Gastrocnemius medialis (tissue), 4 donors: ENCODE measurements at regions not wholly inside any gene's neighbourhood (a gene's known extent, or its start where the extent isn't known, plus 50 kb on each side); places are given as distances from the start of the nearest gene placed in this dataset.

Experiments
- ATAC-seq, 2 donors: fragments of 150-250 bp; one replicate each; pipeline ENCODE4 v1.9.1; 2016
- DNase-seq, 2 donors: peaks; one replicate each; pipeline ENCODE4 v3.0.0-alpha.2; 2019
- H3K27ac ChIP-seq, 4 donors: fragments of 200-600 bp; sonication (generic); 1 replicate in 1 of 4; 2 replicates in 3 of 4; pipeline ENCODE4 v1.5.1; 2016 to 2018; ENCODE audit warnings: mild to moderate bottlenecking in 2 of 4, moderate library complexity in 1 of 4
- H3K27me3 ChIP-seq, 3 donors: fragments of 200-600 bp; sonication (generic) in 2 of 3; 1 replicate in 1 of 3; 2 replicates in 2 of 3; pipeline versions ENCODE4 v1.5.1 to v1.6.0; 2016 to 2019; ENCODE audit warnings: mild to moderate bottlenecking in 1 of 3, moderate library complexity in 1 of 3
- H3K36me3 ChIP-seq, 2 donors: fragments of 200-600 bp; sonication (generic) in 1 of 2; one replicate each; pipeline ENCODE4 v1.5.1; 2017 to 2018
- H3K4me1 ChIP-seq, 2 donors: fragments of 200-600 bp; sonication (generic) in 1 of 2; one replicate each; pipeline ENCODE4 v1.5.1; 2016 to 2017; ENCODE audit warnings: mild to moderate bottlenecking in 2 of 2
- H3K4me3 ChIP-seq, 4 donors: fragments of 200-600 bp; sonication (generic) in 3 of 4; 1 replicate in 1 of 4; 2 replicates in 3 of 4; pipeline ENCODE4 v1.5.1; 2016 to 2019; ENCODE audit warnings: mild to moderate bottlenecking in 2 of 4
- H3K9me3 ChIP-seq, 3 donors: fragments of 200-600 bp; sonication (generic) in 2 of 3; 1 replicate in 1 of 3; 2 replicates in 2 of 3; pipeline ENCODE4 v1.5.1; 2016 to 2019
- POLR2A ChIP-seq, 2 donors: fragments of 450-650 bp; IDR thresholded peaks; one replicate each; pipeline ENCODE4 v1.6.1; 2017; ENCODE audit warnings: antibody characterized with exemption in 2 of 2, mild to moderate bottlenecking in 2 of 2, moderate library complexity in 2 of 2
- in situ Hi-C, 4 donors: fragments of 200-750 bp; cut with MboI; loops; one replicate each; pipeline versions ENCODE4 v1.15.0 to v1.8.0; 2017; ENCODE audit warnings: low sequenced_read_pairs in 4 of 4
- intact Hi-C: fragments of 100-400 bp; cut with DNase I; formaldehyde crosslinking; loops from one replicate; pipeline ENCODE4 v1.15.1; 2023; ENCODE audit warnings: low total_unique reads
- TF ChIP-seq, protein P1 (sequence below), 5 experiments: fragments of 450-650 bp in 3 of 5; fragments of 200-600 bp in 2 of 5; sonication (generic) in 2 of 5; IDR thresholded peaks in 4 of 5; conservative IDR thresholded peaks in 1 of 5; 1 replicate in 4 of 5; 2 replicates in 1 of 5; pipeline ENCODE4 v1.5.1; 2016 to 2019; ENCODE audit warnings: antibody characterized with exemption in 5 of 5, mild to moderate bottlenecking in 3 of 5, moderate library complexity in 3 of 5

DNA sequence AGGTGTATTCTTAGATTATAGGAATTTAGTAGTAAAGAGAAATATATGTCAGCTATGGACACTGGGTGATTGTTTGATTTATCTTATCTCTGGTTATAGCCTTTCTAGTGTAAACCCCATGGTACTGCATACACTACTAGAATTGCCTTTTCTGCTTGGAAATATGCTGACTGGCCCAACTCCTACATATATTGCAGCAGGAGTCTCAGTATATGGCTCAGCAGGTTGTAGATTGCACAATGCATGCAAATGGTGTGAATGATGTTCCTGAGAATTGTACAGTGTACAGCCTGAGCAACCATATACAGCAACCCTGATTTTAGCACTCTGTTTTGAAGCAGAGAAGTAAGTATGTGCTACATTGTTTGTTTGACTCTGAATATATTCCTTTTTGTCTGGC lies 153.4 kb upstream of the NPY start:
- Histone ChIP-seq H3K27me3 (no peaks in the 10 kb centered on the region), H3K4me3 (no peak overlapping the region), H3K9me3 (no peaks in the 10 kb centered on the region), H3K36me3 (no peaks in the 10 kb centered on the region), H3K27ac (no peak overlapping the region), H3K4me1 (no peaks in the 10 kb centered on the region)
- DNase-seq (no peak), ATAC-seq (no peak)
- intact Hi-C loops (no loop called here), in situ Hi-C loops (no loop called here)
- TF ChIP-seq, protein P1, sequence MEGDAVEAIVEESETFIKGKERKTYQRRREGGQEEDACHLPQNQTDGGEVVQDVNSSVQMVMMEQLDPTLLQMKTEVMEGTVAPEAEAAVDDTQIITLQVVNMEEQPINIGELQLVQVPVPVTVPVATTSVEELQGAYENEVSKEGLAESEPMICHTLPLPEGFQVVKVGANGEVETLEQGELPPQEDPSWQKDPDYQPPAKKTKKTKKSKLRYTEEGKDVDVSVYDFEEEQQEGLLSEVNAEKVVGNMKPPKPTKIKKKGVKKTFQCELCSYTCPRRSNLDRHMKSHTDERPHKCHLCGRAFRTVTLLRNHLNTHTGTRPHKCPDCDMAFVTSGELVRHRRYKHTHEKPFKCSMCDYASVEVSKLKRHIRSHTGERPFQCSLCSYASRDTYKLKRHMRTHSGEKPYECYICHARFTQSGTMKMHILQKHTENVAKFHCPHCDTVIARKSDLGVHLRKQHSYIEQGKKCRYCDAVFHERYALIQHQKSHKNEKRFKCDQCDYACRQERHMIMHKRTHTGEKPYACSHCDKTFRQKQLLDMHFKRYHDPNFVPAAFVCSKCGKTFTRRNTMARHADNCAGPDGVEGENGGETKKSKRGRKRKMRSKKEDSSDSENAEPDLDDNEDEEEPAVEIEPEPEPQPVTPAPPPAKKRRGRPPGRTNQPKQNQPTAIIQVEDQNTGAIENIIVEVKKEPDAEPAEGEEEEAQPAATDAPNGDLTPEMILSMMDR (IDR thresholded peaks at IDR 0.05 in 4 of 5, conservative IDR thresholded peaks at IDR 0.05 in 1 of 5): no peak
- no peak for TF ChIP-seq POLR2A (IDR thresholded peaks at IDR 0.05)

DNA sequence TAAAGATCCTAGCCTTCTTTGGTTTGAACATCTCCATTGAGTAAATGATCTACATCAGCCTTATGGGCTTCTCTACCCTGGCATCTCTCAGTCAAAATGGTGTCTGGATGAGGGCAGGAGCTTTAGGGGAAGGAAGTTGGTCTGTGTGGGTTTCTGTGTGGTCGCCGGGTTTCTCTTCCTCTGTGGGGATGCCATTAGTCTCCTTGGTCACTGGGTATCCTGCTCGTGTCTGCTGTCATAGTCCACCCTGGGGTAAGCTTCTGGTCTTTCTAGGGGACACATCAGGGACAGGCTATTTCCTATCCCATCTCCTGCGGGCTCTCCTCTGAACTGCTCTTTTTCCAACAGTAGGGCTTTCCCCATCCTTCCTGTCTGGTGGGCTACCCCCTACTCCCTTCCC lies 150.3 kb upstream of the NPY start:
- no peak for ATAC-seq
- no peaks in the 10 kb centered on the region for H3K4me1 ChIP-seq
- H3K4me3 ChIP-seq: no peak overlapping the region
- no peak for DNase-seq
- no peaks in the 10 kb centered on the region for H3K36me3 ChIP-seq
- no peaks in the 10 kb centered on the region for H3K9me3 ChIP-seq
- intact Hi-C loops (no loop called here), in situ Hi-C loops (no loop called here)
- no peak overlapping the region for H3K27ac ChIP-seq
- no peak for TF ChIP-seq POLR2A (IDR thresholded peaks at IDR 0.05)
- TF ChIP-seq, protein P1 (IDR thresholded peaks at IDR 0.05 in 4 of 5, conservative IDR thresholded peaks at IDR 0.05 in 1 of 5): no peak
- H3K27me3 ChIP-seq: no peaks in the 10 kb centered on the region

DNA sequence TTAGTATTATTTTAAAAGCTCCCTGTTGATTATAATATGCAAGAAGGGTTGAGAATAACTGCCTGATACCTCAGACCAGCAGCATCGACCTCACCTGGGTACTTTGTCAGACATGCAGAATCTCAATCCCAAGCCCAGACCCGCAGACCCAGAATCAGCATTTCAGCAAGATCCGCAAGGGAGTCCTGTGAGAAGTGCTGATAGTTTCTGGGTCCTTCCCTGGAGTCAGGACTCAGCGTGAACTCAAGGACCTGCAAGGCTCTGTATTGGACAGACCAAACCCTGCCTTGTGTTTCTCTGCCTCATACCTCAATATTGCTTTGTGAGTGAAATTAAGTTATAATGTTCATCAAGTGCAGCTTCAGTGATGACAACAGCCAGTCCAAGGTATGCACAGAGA lies 149.5 kb upstream of the NPY start:
- ATAC-seq (no peak), DNase-seq (no peak)
- TF ChIP-seq, protein P1 (IDR thresholded peaks at IDR 0.05 in 4 of 5, conservative IDR thresholded peaks at IDR 0.05 in 1 of 5): no peak
- H3K27ac ChIP-seq: no peak overlapping the region
- no peaks in the 10 kb centered on the region for H3K36me3 ChIP-seq
- intact Hi-C loops: no loop called here
- no peak overlapping the region for H3K4me3 ChIP-seq
- H3K4me1 ChIP-seq: no peaks in the 10 kb centered on the region
- H3K9me3 ChIP-seq: no peaks in the 10 kb centered on the region
- no peaks in the 10 kb centered on the region for H3K27me3 ChIP-seq
- in situ Hi-C loops: no loop called here

DNA sequence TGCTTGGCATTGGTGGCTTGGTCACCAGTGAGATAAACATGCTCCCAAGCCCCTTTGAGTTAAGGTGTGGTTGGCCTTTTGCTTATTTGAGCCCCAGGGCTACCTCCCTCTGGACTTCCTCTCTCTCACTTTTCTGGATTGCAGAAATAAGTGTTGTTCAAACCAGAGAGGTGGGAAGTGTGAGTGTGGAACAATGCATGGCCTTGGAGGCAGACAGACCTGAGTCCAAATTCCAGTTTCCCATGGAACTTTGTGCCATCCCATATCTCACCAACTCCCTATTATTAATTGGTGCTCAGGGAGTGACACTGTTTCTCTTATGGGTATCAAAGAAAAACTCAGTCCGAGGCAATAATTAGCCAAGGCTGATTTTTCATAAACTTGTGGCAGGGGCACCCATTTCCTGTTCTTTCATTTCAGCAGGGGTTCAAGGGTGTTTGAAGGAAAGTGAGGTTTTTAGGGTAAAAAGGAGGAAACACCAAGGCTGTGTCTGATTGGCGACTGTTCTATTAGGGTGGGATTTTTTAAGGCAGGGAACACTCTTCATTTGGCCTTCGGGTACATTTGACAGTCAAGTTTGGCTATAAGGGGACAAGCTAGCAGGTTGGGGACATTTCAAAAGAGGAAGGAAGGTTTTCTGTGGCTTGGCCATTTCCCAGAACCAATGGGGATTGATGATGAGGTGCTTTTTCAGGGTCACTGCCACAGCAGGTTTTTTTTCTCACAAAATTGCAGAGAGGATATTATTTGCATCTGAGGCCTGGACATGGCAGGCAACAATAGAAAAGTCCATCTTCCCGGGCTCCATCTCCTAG lies 148.8 kb upstream of the NPY start:
- H3K4me3 ChIP-seq: no peak overlapping the region
- in situ Hi-C loops (no loop called here), intact Hi-C loops (no loop called here)
- H3K4me1 ChIP-seq: no peaks in the 10 kb centered on the region
- H3K9me3 ChIP-seq: no peaks in the 10 kb centered on the region
- ATAC-seq: no peak
- no peaks in the 10 kb centered on the region for H3K27me3 ChIP-seq
- TF ChIP-seq, protein P1 (IDR thresholded peaks at IDR 0.05 in 4 of 5, conservative IDR thresholded peaks at IDR 0.05 in 1 of 5): no peak
- no peak for TF ChIP-seq POLR2A (IDR thresholded peaks at IDR 0.05)
- H3K36me3 ChIP-seq: no peaks in the 10 kb centered on the region
- no peak overlapping the region for H3K27ac ChIP-seq
- DNase-seq: no peak

DNA sequence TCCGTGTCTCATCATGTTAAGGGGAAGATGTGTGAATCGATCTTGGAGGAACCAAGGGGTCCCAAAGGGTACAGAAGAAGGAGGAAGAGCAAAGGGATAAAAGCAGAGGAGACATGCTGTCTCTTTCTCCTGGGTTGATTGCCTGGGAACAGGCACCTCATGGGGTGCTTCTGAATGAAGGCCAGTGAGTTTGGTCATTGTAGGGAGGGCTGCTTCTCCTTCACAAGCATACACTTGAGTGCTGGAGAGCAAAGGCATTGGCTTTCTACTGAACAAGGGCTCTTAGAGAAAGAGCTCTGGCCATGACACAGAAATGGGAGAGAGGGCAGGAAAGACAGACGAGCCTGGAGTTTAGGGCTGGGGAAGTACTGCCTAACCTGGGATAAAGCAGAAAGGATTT lies 146.7 kb upstream of the NPY start:
- TF ChIP-seq POLR2A (IDR thresholded peaks at IDR 0.05): no peak
- TF ChIP-seq, protein P1 (IDR thresholded peaks at IDR 0.05 in 4 of 5, conservative IDR thresholded peaks at IDR 0.05 in 1 of 5): no peak
- no peak overlapping the region for H3K27ac ChIP-seq
- no peaks in the 10 kb centered on the region for H3K9me3 ChIP-seq
- no peaks in the 10 kb centered on the region for H3K27me3 ChIP-seq
- ATAC-seq (no peak), DNase-seq (no peak)
- H3K4me3 ChIP-seq: no peak overlapping the region
- intact Hi-C loops (no loop called here), in situ Hi-C loops (no loop called here)
- no peaks in the 10 kb centered on the region for H3K36me3 ChIP-seq
- H3K4me1 ChIP-seq: no peaks in the 10 kb centered on the region
